Effector memory CD8-positive, alpha-beta T cell (primary cell): ENCODE measurements at regions not wholly inside any gene's neighbourhood (a gene's known extent, or its start where the extent isn't known, plus 50 kb on each side); places are given as distances from the start of the nearest gene placed in this dataset.

Experiments used
- ATAC-seq: fragments of 150-1000 bp; cut with Tn5 transposase; replicated peaks from 2 replicates; pipeline ENCODE4 v1.10.0; 2021; ENCODE audit warnings: mild to moderate bottlenecking, moderate library complexity
- DNase-seq, 3 experiments: peaks; one replicate each; pipeline ENCODE4 v3.0.0; 2021
- H3K27ac Mint-ChIP-seq, 2 donors: one replicate each; pipeline ENCODE4 v1.8.0; 2022; ENCODE audit warnings: mild to moderate bottlenecking in 2 of 2, mixed read lengths in 2 of 2, moderate library complexity in 2 of 2
- H3K27me3 Mint-ChIP-seq, 2 donors: one replicate each; pipeline ENCODE4 v1.8.0; 2022; ENCODE audit warnings: mixed read lengths in 2 of 2
- H3K36me3 Mint-ChIP-seq: one replicate; pipeline ENCODE4 v1.8.0; 2022; ENCODE audit warnings: mild to moderate bottlenecking, moderate library complexity, mixed read lengths; ENCODE audit not compliant: insufficient read depth
- H3K4me1 Mint-ChIP-seq, 2 donors: one replicate each; pipeline ENCODE4 v1.8.0; 2022; ENCODE audit warnings: low read depth in 2 of 2, mixed read lengths in 2 of 2
- H3K4me3 Mint-ChIP-seq, 2 donors: one replicate each; pipeline ENCODE4 v1.8.0; 2022; ENCODE audit warnings: mild to moderate bottlenecking in 2 of 2, mixed read lengths in 2 of 2, moderate library complexity in 2 of 2
- H3K9me3 Mint-ChIP-seq, 2 donors: one replicate each; pipeline ENCODE4 v1.8.0; 2022; ENCODE audit warnings: mixed read lengths in 2 of 2

DNA sequence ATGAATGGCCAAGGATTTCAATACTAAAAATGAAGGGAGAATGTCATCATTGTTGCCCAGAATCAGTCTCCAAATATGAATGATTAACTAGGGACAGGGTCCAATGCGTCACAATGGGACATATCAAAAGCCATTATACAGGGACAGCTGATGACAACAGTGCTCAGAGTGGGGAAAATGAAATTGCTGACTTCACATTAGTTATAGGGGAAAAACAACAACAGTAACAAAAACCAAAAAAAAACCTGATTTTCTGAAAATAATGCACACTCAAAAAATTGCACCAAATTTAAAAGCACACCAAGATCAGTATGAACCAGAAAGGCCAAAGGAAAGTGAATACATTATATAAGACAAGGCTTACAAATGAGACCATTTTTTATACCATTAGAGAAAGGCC is 353.2 kb upstream of the SOX5 start:
- H3K36me3 Mint-ChIP-seq: no peaks in the 10 kb centered on the region
- ATAC-seq (no peak), DNase-seq (no peak)
- no peaks in the 10 kb centered on the region for H3K4me1 Mint-ChIP-seq
- H3K9me3 Mint-ChIP-seq: peaks cover 0 to 4% of the 10 kb centered on the region in 2 donors
- H3K27ac Mint-ChIP-seq: no peak overlapping the region
- H3K27me3 Mint-ChIP-seq: no peaks in the 10 kb centered on the region
- H3K4me3 Mint-ChIP-seq: no peak overlapping the region

DNA sequence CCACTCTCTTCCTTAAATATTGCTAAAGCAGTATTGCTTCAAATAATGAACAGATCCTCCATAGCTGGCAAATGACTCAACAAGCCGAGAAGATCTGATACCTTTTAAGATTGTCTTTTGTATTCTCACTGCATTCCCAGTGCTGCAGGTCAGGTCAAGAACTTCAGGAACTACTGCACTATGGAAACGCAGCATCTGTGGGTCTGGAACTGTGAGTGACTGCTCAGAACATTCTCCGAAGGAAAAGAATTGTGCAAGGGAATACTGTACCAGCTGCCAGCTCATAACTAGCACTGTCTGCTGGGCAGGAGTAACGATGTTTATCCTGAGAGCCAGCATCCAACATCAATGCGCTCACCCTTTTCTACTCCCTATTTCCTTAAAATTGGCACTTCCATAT is 348.0 kb upstream of the SOX5 start:
- DNase-seq (no peak), ATAC-seq (no peak)
- no peaks in the 10 kb centered on the region for H3K36me3 Mint-ChIP-seq
- no peaks in the 10 kb centered on the region for H3K27me3 Mint-ChIP-seq
- H3K4me1 Mint-ChIP-seq: no peaks in the 10 kb centered on the region
- H3K27ac Mint-ChIP-seq: no peak overlapping the region
- H3K4me3 Mint-ChIP-seq: no peak overlapping the region
- peaks cover 0 to 2% of the 10 kb centered on the region in 2 donors for H3K9me3 Mint-ChIP-seq

DNA sequence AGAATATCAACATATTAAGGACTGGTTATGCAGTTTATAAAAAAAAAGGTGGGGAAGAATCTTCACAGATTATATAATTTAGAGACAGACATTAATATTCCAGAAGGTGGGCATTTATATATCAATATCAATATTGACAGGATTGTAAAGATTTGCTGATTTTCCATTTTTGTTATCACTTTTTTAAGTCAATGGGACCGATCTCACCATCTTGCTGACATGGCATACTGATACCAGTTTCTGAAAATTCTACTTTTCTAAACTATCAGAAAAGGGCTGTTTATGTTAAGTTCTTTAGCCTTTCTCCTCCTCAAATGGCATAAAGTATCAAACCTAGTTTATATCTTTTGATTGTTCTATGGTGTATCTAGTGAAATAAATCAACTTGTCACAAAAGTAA is 344.1 kb upstream of the SOX5 start:
- DNase-seq (no peak), ATAC-seq (no peak)
- Mint-ChIP-seq H3K4me3 (no peak overlapping the region), H3K4me1 (no peaks in the 10 kb centered on the region), H3K27me3 (no peaks in the 10 kb centered on the region), H3K9me3 (peaks cover 0 to 2% of the 10 kb centered on the region in 2 donors), H3K27ac (no peak overlapping the region), H3K36me3 (no peaks in the 10 kb centered on the region)

DNA sequence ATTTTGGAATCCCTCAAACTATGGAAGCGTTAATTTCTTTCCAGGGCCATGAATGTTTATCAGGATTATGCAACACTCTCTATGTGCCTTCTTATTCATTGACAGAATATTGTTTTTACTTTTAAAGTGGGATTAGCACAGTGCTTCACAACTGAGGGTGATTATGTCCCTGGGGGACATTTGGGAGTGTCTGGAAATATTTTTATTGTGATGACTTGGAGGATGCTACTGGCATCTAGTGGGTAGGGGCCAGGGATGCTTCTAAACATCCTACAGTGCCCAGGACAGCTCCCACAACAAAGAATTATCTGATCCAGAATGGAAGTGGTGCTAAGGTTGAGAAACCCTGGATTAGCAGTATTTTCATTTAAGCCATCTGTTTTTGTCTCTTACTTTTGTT is 338.5 kb upstream of the SOX5 start:
- H3K27ac Mint-ChIP-seq: no peak overlapping the region
- no peaks in the 10 kb centered on the region for H3K9me3 Mint-ChIP-seq
- H3K27me3 Mint-ChIP-seq: no peaks in the 10 kb centered on the region
- DNase-seq: no peak
- H3K4me1 Mint-ChIP-seq: no peaks in the 10 kb centered on the region
- no peaks in the 10 kb centered on the region for H3K36me3 Mint-ChIP-seq
- no peak overlapping the region for H3K4me3 Mint-ChIP-seq
- ATAC-seq: no peak

DNA sequence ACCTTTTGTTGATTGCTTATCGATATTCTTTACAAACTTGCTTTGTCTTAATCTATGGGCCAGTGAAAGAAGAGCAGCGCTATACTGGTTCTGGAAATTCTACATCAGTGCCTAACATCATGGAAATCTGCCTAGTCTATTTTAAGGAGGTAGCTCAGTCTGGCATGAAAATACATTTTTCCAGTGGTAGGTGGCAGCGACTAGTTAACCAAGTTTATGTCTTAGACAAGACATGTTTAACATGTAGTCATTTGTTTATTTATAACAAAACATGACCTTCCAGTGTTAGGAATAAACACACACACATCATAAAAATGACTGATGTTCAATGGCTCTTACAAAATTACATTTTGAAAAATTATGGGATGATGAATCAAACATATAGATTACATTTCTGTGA is 336.0 kb upstream of the SOX5 start:
- H3K27me3 Mint-ChIP-seq: no peaks in the 10 kb centered on the region
- H3K4me1 Mint-ChIP-seq: no peaks in the 10 kb centered on the region
- H3K27ac Mint-ChIP-seq: no peak overlapping the region
- no peaks in the 10 kb centered on the region for H3K9me3 Mint-ChIP-seq
- H3K4me3 Mint-ChIP-seq: no peak overlapping the region
- DNase-seq (no peak), ATAC-seq (no peak)
- no peaks in the 10 kb centered on the region for H3K36me3 Mint-ChIP-seq

DNA sequence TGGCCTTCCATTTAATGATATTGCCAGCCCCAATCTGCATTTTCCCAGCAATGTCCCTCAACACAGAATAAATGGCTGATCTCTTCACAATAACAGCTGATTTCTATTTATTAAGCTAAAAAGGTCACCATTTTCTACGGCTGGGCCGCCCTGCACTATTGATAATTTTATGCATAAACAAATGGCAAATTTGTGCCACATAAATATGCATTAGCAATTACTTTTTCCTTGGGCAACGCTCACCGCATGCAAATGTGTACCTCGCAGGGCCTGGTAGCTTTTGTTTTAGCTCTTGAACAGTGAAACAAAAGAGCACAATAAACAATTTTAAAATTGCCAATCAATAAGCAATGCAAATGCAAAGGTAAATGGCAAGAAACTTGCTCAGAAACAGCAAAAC is 331.9 kb upstream of the SOX5 start:
- Mint-ChIP-seq H3K4me1 (no peaks in the 10 kb centered on the region), H3K27me3 (no peaks in the 10 kb centered on the region), H3K9me3 (no peaks in the 10 kb centered on the region), H3K36me3 (no peaks in the 10 kb centered on the region), H3K27ac (no peak overlapping the region), H3K4me3 (no peak overlapping the region)
- DNase-seq: no peak
- no peak for ATAC-seq

DNA sequence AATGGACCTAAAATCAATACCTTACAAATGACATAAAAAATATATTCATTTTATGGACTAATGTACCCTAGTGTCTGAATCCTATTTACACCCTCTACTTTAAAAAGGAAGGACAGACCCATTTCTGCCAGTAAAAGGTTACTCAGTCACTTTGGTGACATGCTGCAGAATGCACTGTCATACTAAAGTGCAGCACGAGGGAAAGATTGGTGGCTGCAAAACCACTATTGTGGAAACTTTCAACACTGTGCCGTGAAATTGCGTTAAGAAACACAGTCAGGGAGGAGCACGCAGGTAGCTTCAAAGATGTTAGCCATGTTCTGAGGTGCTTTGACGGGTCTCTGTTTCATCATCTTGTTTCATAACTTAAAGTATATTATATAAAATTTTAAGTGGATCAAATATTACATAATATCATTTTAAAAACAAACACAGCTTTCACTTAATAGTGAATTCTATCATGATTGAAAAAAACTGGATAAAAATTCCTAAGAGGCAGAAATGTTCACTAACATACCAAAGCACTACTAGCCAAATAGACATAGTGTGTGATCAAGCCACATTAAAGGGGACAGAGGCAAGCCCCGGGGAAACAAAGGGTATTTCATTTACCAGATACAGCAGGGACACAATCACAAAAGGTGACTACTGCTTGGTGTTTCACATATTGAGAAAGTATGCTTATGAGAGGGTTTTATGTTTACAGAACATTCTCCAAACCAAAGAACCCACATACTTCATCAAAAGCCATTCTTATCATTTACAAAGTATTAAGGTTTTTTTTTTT is 330.8 kb upstream of the SOX5 start:
- no peak for ATAC-seq
- no peaks in the 10 kb centered on the region for H3K36me3 Mint-ChIP-seq
- no peaks in the 10 kb centered on the region for H3K4me1 Mint-ChIP-seq
- no peaks in the 10 kb centered on the region for H3K9me3 Mint-ChIP-seq
- no peaks in the 10 kb centered on the region for H3K27me3 Mint-ChIP-seq
- H3K4me3 Mint-ChIP-seq: no peak overlapping the region
- no peak overlapping the region for H3K27ac Mint-ChIP-seq
- no peak for DNase-seq

DNA sequence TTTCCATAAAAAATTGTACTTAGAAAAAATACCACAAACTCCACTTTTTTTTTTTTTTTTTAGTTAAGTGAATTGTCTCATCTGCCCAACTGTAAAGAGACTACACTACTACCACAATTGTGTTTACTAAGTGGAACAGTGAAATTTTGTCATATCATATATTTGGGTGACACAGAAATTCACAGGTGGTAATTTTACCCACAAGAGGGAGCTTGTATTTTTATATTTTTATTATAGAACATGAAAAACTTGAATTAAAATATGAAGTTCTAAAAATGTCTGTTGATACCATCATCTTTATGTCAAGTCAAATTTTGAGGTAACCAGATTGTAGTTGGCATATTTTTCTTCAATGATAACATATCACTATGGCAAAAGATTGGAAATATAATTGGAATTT is 329.4 kb upstream of the SOX5 start:
- H3K4me3 Mint-ChIP-seq: no peak overlapping the region
- no peaks in the 10 kb centered on the region for H3K36me3 Mint-ChIP-seq
- DNase-seq (no peak), ATAC-seq (no peak)
- no peak overlapping the region for H3K27ac Mint-ChIP-seq
- H3K27me3 Mint-ChIP-seq: no peaks in the 10 kb centered on the region
- H3K4me1 Mint-ChIP-seq: no peaks in the 10 kb centered on the region
- H3K9me3 Mint-ChIP-seq: no peaks in the 10 kb centered on the region

DNA sequence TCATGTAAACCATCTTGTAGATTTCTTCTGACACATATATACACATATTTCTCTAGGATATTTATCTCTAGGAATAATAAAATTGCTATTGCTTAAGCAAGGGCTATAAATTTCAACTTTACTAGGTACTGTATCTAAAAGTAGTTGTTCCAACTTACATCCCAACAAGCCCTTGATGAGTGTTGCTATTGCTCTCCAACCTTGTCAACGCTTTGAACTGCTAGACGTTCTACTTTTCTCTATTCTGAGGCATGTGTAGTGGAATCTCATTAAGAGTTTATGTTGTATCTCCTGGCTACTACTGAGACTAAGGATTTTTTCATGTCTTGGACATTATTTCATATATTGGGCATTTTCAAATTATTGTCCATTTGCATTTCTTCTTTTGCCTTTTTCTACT is 321.5 kb upstream of the SOX5 start:
- ATAC-seq: no peak
- no peak overlapping the region for H3K27ac Mint-ChIP-seq
- H3K4me1 Mint-ChIP-seq: no peaks in the 10 kb centered on the region
- DNase-seq: no peak
- H3K9me3 Mint-ChIP-seq: peaks cover 0 to 9% of the 10 kb centered on the region in 2 donors
- H3K27me3 Mint-ChIP-seq: no peaks in the 10 kb centered on the region
- H3K4me3 Mint-ChIP-seq: no peak overlapping the region
- H3K36me3 Mint-ChIP-seq: no peaks in the 10 kb centered on the region

DNA sequence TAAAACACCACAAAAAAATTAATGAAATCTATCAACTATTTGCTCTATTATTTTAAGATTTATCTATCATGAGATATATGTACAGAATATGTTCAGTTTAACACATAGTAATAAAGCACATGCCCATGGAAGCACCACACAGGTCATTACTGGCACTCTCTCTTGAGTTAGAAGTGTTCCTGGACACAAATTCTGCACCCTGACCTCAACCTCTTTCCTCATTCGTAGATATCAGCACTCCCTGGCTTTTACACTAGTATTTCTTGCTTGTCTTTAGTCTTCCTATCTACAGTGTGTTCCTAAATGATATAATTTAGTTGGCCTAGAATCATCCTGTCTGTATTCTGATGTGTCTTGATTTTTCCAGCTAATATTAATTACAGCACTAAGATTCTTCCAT is 321.0 kb upstream of the SOX5 start:
- DNase-seq (no peak), ATAC-seq (no peak)
- H3K27me3 Mint-ChIP-seq: no peaks in the 10 kb centered on the region
- H3K9me3 Mint-ChIP-seq: peaks cover 0 to 9% of the 10 kb centered on the region in 2 donors
- no peaks in the 10 kb centered on the region for H3K4me1 Mint-ChIP-seq
- H3K4me3 Mint-ChIP-seq: no peak overlapping the region
- no peak overlapping the region for H3K27ac Mint-ChIP-seq
- H3K36me3 Mint-ChIP-seq: no peaks in the 10 kb centered on the region

DNA sequence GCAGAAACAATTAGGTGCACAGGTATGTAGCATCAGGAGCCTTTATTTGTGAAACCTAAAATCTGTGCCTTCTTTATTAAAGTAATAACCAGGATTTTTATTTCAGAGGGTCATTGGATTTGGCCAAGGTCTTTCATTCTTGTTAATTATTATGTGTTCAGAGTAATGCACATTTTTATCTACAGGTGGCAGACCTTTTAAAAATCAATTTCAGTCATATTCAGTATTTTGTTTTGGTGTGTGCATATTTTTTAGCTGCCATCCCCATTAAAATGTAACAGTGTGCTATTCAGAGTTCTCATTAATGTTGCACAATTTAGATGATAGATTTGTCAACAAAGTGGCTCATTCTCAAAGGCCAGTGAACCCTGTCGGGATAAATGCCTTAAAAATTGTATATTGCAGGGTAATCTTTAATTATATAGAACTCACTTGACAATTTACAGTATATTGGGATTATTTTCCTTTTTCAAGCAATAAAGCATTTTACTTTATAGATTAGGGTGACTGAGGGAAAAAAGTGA is 319.3 kb upstream of the SOX5 start:
- no peaks in the 10 kb centered on the region for H3K27me3 Mint-ChIP-seq

DNA sequence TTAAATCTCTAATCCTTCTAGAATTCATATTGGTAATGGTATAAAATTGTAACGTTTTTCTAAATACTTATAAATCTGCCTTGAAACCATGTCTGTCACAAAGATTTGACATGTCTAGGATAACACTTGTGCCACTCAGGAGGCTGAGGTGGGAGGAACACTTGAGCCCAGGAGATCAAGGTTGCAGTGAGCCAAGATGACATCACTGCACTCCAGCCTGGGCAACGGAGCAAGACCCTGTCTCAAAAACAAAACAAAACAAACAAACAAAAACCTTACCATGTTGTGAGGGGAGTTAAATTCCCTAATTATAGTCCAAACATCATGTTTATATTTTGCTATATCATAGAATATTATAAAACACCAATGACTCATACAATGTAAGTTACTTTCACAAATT is 317.5 kb upstream of the SOX5 start:
- no peaks in the 10 kb centered on the region for H3K27me3 Mint-ChIP-seq
- ATAC-seq (no peak), DNase-seq (no peak)
- H3K4me3 Mint-ChIP-seq: no peak overlapping the region
- no peaks in the 10 kb centered on the region for H3K4me1 Mint-ChIP-seq
- no peak overlapping the region for H3K27ac Mint-ChIP-seq
- H3K9me3 Mint-ChIP-seq: peaks cover 3 to 9% of the 10 kb centered on the region in 2 donors
- H3K36me3 Mint-ChIP-seq: no peaks in the 10 kb centered on the region

More for the DNA sequence above, 319.3 kb upstream of the SOX5 start:
- Mint-ChIP-seq H3K27ac (no peak overlapping the region), H3K36me3 (no peaks in the 10 kb centered on the region), H3K9me3 (peaks cover 0 to 9% of the 10 kb centered on the region in 2 donors), H3K4me3 (no peak overlapping the region), H3K4me1 (no peaks in the 10 kb centered on the region)
- ATAC-seq: no peak
- DNase-seq: no peak

DNA sequence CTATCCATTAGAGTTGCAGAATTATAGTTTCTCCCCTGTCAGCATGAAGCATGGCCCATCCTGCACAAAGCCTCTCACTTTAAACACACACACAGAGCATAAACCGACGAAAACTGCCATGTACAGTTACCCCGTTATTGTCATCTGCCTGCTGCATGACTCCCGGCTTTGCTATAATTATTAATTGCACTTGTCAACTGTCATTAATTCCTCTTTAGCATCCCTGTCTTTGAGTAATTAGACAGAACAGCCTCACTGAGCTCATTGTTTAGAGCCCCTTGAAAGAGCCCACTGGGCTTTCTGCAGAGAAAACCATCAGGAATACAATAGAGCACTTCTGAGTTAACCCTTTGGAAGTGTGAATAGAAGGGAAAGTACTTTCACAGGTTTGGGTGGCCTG is 307.2 kb upstream of the SOX5 start:
- Mint-ChIP-seq H3K4me1 (no peaks in the 10 kb centered on the region), H3K36me3 (no peaks in the 10 kb centered on the region), H3K4me3 (no peak overlapping the region), H3K9me3 (peaks cover 0 to 1% of the 10 kb centered on the region in 2 donors), H3K27ac (no peak overlapping the region), H3K27me3 (no peaks in the 10 kb centered on the region)
- no peak for ATAC-seq
- DNase-seq: no peak

DNA sequence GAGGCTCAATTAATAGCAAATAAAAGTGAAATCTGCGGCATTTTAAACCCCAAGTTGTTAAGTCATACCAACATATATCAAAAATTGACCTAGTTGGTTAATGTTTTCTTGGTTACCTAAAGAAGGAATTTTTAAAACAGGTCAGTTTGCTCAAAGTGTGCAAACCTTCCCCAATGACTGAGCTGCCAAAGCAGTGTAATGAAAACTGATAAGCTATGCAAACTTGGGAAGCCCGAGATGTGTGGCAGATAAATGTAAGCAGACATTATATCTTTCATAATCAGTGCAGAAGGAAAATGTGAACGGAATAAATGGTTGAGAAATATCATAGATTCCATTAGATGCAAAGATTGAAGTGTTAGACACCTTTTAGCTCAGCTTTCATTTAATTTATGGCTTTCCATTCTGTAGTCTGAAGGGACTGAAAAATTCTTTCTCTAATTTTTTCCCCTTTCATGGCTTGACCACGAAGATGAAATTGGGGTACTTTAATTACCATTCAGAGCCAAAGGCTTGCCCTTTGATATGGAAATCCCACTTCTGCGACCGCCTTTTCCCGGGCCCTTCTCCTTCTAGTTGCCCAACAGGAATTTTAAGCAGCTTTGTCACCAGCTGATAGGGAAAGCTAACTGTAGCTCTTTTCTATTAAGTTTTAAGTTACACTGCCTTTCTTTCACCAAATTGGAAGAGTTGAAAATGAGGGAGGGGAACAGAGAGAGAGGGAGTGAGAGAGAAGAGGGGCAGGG is 306.6 kb upstream of the SOX5 start:
- no peak for ATAC-seq
- Mint-ChIP-seq H3K27ac (no peak overlapping the region), H3K4me1 (no peaks in the 10 kb centered on the region), H3K4me3 (no peak overlapping the region), H3K27me3 (no peaks in the 10 kb centered on the region), H3K36me3 (no peaks in the 10 kb centered on the region), H3K9me3 (peaks cover 0 to 1% of the 10 kb centered on the region in 2 donors)
- DNase-seq: no peak
